ENCODE measurements at regions not wholly inside any gene's neighbourhood (a gene's known extent, or its start where the extent isn't known, plus 50 kb on each side); places are given as distances from the start of the nearest gene placed in this dataset.

GRCh38 chr18:25497151-25497794 lies 145.3 kb upstream of the ZNF521 start:
- Histone ChIP-seq H2AFZ (ENCODE audit: low read depth, low read length) (no peak overlapping the region), H3K4me2 (ENCODE audit: low read length) (no peak overlapping the region), H3K27ac (ENCODE audit: low read length) (no peak overlapping the region), H3K9ac (ENCODE audit: low read length) (no peak overlapping the region), H3K4me3 (ENCODE audit: low read length) (no peak overlapping the region), H4K20me1 (ENCODE audit: insufficient read depth, low read length) (no peaks in the 10 kb centered on the region), H3K4me1 (ENCODE audit: low read length) (no peaks in the 10 kb centered on the region), H3K36me3 (replicated peaks; ENCODE audit: low read depth, low read length) (no peaks in the 10 kb centered on the region), H3K9me3 (ENCODE audit: insufficient read depth, low read length) (no peaks in the 10 kb centered on the region), H3K79me2 (ENCODE audit: low read length) (no peaks in the 10 kb centered on the region), H3K27me3 (ENCODE audit: low read depth, low read length) (no peaks in the 10 kb centered on the region)
- no peak for TF ChIP-seq EZH2phosphoT487 (IDR thresholded peaks at IDR 0.05; ENCODE audit: low read depth)
- TF ChIP-seq CTCF (IDR thresholded peaks at IDR 0.05; ENCODE audit: low read depth, low read length) = no peak

- Histone ChIP-seq H3K27me3 (ENCODE audit: low read depth, low read length) (no peaks in the 10 kb centered on the region), H3K36me3 (replicated peaks; ENCODE audit: low read depth, low read length) (no peaks in the 10 kb centered on the region), H3K27ac (ENCODE audit: low read length) (no peak overlapping the region), H3K4me3 (ENCODE audit: low read length) (no peak overlapping the region), H3K4me2 (ENCODE audit: low read length) (no peak overlapping the region), H4K20me1 (ENCODE audit: insufficient read depth, low read length) (no peaks in the 10 kb centered on the region), H3K4me1 (ENCODE audit: low read length) (no peaks in the 10 kb centered on the region), H3K9ac (ENCODE audit: low read length) (no peak overlapping the region), H2AFZ (ENCODE audit: low read depth, low read length) (no peak overlapping the region), H3K9me3 (ENCODE audit: insufficient read depth, low read length) (no peaks in the 10 kb centered on the region), H3K79me2 (ENCODE audit: low read length) (no peaks in the 10 kb centered on the region)
- no peak for TF ChIP-seq EZH2phosphoT487 (IDR thresholded peaks at IDR 0.05; ENCODE audit: low read depth)
- TF ChIP-seq CTCF (IDR thresholded peaks at IDR 0.05; ENCODE audit: low read depth, low read length) = no peak
Observed at GRCh38 chr18:25496544-25496943, 144.6 kb upstream of the ZNF521 start.

GRCh38 chr18:25495606-25496005 lies 143.6 kb upstream of the ZNF521 start:
- H3K4me3 ChIP-seq (ENCODE audit: low read length) = no peak overlapping the region
- no peaks in the 10 kb centered on the region for H3K4me1 ChIP-seq (ENCODE audit: low read length)
- no peaks in the 10 kb centered on the region for H3K27me3 ChIP-seq (ENCODE audit: low read depth, low read length)

GRCh38 chr18:25494888-25495287 lies 142.9 kb upstream of the ZNF521 start:
- no peaks in the 10 kb centered on the region for H3K4me1 ChIP-seq (ENCODE audit: low read length)
- H2AFZ ChIP-seq (ENCODE audit: low read depth, low read length) = no peak overlapping the region
- H3K79me2 ChIP-seq (ENCODE audit: low read length) = no peaks in the 10 kb centered on the region
- H3K9ac ChIP-seq (ENCODE audit: low read length) = no peak overlapping the region
- H3K4me2 ChIP-seq (ENCODE audit: low read length) = no peak overlapping the region
- no peaks in the 10 kb centered on the region for H3K27me3 ChIP-seq (ENCODE audit: low read depth, low read length)
- no peak overlapping the region for H3K4me3 ChIP-seq (ENCODE audit: low read length)
- H4K20me1 ChIP-seq (ENCODE audit: insufficient read depth, low read length) = no peaks in the 10 kb centered on the region
- no peak overlapping the region for H3K27ac ChIP-seq (ENCODE audit: low read length)
- TF ChIP-seq EZH2phosphoT487 (IDR thresholded peaks at IDR 0.05; ENCODE audit: low read depth) (no peak), CTCF (IDR thresholded peaks at IDR 0.05; ENCODE audit: low read depth, low read length) (no peak)
- no peaks in the 10 kb centered on the region for H3K9me3 ChIP-seq (ENCODE audit: insufficient read depth, low read length)
- H3K36me3 ChIP-seq (replicated peaks; ENCODE audit: low read depth, low read length) = no peaks in the 10 kb centered on the region

More at GRCh38 chr18:25495606-25496005, 143.6 kb upstream of the ZNF521 start:
- H2AFZ ChIP-seq (ENCODE audit: low read depth, low read length) = no peak overlapping the region
- H3K4me2 ChIP-seq (ENCODE audit: low read length) = no peak overlapping the region
- H3K79me2 ChIP-seq (ENCODE audit: low read length) = no peaks in the 10 kb centered on the region
- no peak for TF ChIP-seq EZH2phosphoT487 (IDR thresholded peaks at IDR 0.05; ENCODE audit: low read depth)
- no peak for TF ChIP-seq CTCF (IDR thresholded peaks at IDR 0.05; ENCODE audit: low read depth, low read length)
- H4K20me1 ChIP-seq (ENCODE audit: insufficient read depth, low read length) = no peaks in the 10 kb centered on the region
- no peaks in the 10 kb centered on the region for H3K36me3 ChIP-seq (replicated peaks; ENCODE audit: low read depth, low read length)
- no peaks in the 10 kb centered on the region for H3K9me3 ChIP-seq (ENCODE audit: insufficient read depth, low read length)
- H3K27ac ChIP-seq (ENCODE audit: low read length) = no peak overlapping the region
- no peak overlapping the region for H3K9ac ChIP-seq (ENCODE audit: low read length)

Data from OCI-LY3 (cell line).